Psoas muscle (tissue), 7 donors: ENCODE measurements at regions not wholly inside any gene's neighbourhood (a gene's known extent, or its start where the extent isn't known, plus 50 kb on each side); places are given as distances from the start of the nearest gene placed in this dataset.

Experiments used
- ATAC-seq, 4 donors: fragments of 200-7000 bp; cut with Tn5 transposase; one replicate each; pipeline ENCODE4 v1.9.1; 2020; ENCODE audit warnings: moderate library complexity in 3 of 4, mild to moderate bottlenecking in 2 of 4
- DNase-seq, 2 donors: peaks; one replicate each; pipeline ENCODE4 v3.0.0-alpha.2; 2020
- H3K27ac ChIP-seq: fragments of 200-600 bp; one replicate; pipeline ENCODE4 v1.8.0; 2022
- H3K27me3 ChIP-seq, 3 donors: fragments of 200-600 bp in 1 of 3; one replicate each; pipeline versions ENCODE4 v1.6.1 to v1.8.0; 2013 to 2022; ENCODE audit warnings: low read length in 2 of 3, mild to moderate bottlenecking in 2 of 3, moderate library complexity in 1 of 3; ENCODE audit not compliant: insufficient read depth in 3 of 3
- H3K36me3 ChIP-seq, 2 donors: fragments of 200-600 bp in 1 of 2; one replicate each; pipeline versions ENCODE4 v1.6.1 to v1.8.0; 2013 to 2022; ENCODE audit warnings: low read depth in 1 of 2, mild to moderate bottlenecking in 1 of 2, moderate library complexity in 1 of 2; ENCODE audit not compliant: insufficient read depth in 1 of 2
- H3K4me1 ChIP-seq: fragments of 200-600 bp; one replicate; pipeline ENCODE4 v1.8.0; 2022
- H3K4me3 ChIP-seq: fragments of 200-600 bp; one replicate; pipeline ENCODE4 v1.8.0; 2022; ENCODE audit warnings: mild to moderate bottlenecking
- H3K9me3 ChIP-seq: fragments of 200-600 bp; one replicate; pipeline ENCODE4 v1.8.0; 2022
- CTCF ChIP-seq: fragments of 200-600 bp; IDR thresholded peaks from one replicate; pipeline ENCODE4 v1.8.0; 2022; ENCODE audit warnings: antibody characterized with exemption
- WGBS, 3 donors: extraction: QIAGEN DNeasy Blood & Tissue Kit; methylation state at CpG; one replicate each; pipeline versions ENCODE4 v1.1.6 to v1.1.7; 2013; 5-methylcytosine and 5-hydroxymethylcytosine counted together
- intact Hi-C, 2 donors: fragments of 100-400 bp; cut with DNase I; formaldehyde crosslinking; loops; one replicate each; pipeline versions ENCODE4 v1.11.0 to v1.14.2; 2022
- donor health status: healthy with polysubstance abuse.
- donor health status: DM: no; HTN: no; CAD: no; lungs with moderate emphysema.
- donor health status: Bipolar disorder and iron deficiency.
- donor health status: healthy.
- donor health status: DM: yes; HTN: yes; CAD: no.
- donor health status: DM: no; HTN: no; CAD: no.
- donor health status: DM: yes; HTN: yes; CAD: no.

DNA sequence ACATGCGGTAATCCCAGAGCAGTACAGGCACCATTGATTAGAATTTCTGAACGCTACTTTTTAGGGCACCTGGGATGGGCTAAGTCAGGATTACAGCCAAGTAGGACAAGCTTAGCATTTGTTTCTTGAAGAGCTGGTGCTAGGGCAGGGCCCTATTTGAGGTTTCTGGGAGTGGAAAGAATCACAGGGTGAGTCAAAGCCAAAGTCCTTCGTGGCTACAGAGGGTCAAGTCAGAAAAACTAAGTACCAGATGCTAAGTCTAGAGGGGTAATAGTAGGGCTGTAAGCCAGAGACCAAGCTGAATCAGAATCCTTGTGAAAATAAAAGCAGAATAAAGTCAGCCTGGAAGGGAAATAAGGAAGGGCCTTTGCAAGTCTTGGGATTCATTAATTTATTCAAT, 448.6 kb downstream of the ZIC3 start:
- intact Hi-C loops = no loop called here
- H3K27me3 ChIP-seq = no peaks in the 10 kb centered on the region
- H3K36me3 ChIP-seq = no peaks in the 10 kb centered on the region
- DNase-seq = no peak
- WGBS, 3 donors = 40 to 65% (median 47%) methylated on average over 3 of the region's 3 CpGs
- ATAC-seq = no peak
- no peak overlapping the region for H3K4me3 ChIP-seq
- TF ChIP-seq CTCF = no peak
- H3K9me3 ChIP-seq = no peaks in the 10 kb centered on the region
- no peak overlapping the region for H3K27ac ChIP-seq
- H3K4me1 ChIP-seq = no peaks in the 10 kb centered on the region

GRCh38 chrX:138018145-138018799, 452.3 kb downstream of the ZIC3 start:
- Histone ChIP-seq H3K9me3 (no peaks in the 10 kb centered on the region), H3K36me3 (no peaks in the 10 kb centered on the region), H3K27ac (no peak overlapping the region), H3K4me1 (no peaks in the 10 kb centered on the region), H3K27me3 (no peaks in the 10 kb centered on the region), H3K4me3 (no peak overlapping the region)
- no peak for TF ChIP-seq CTCF
- ATAC-seq (no peak), DNase-seq (no peak)
- 14 to 33% (median 15%) methylated on average over 1 of the region's 1 CpG for WGBS, 3 donors
- intact Hi-C loops = no loop called here

DNA sequence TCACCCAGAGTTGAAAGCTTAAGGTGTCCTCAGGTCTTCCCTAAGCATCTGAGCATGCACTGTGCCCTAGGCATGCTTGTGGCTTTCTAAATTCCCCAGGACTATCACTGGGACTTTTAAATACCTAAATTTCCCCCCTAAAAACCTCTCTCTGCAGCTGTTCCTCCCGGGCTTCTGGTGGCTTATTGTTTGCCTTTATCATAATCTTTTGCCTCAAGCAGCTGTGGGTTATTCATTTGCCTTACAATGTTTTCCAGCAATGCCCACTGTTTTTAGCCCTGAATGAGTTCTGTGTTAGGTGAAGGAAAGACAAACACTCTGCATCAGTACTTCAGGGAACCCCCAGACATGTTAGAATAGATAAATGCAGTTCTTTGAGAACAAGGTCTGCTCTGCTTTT, 455.0 kb downstream of the ZIC3 start:
- no peak for TF ChIP-seq CTCF
- H3K4me3 ChIP-seq = no peak overlapping the region
- DNase-seq (no peak), ATAC-seq (no peak)
- H3K9me3 ChIP-seq = no peaks in the 10 kb centered on the region
- no peaks in the 10 kb centered on the region for H3K4me1 ChIP-seq
- no peak overlapping the region for H3K27ac ChIP-seq
- H3K36me3 ChIP-seq = no peaks in the 10 kb centered on the region
- WGBS, 3 donors = 0 to 27% (median 13%) methylated on average over 1 of the region's 1 CpG
- intact Hi-C loops = no loop called here
- H3K27me3 ChIP-seq = no peaks in the 10 kb centered on the region

GRCh38 chrX:138026211-138026610, 460.3 kb downstream of the ZIC3 start:
- H3K4me1 ChIP-seq = no peaks in the 10 kb centered on the region
- WGBS, 3 donors = 62 to 89% (median 80%) methylated on average over 1 of the region's 1 CpG
- ATAC-seq (no peak), DNase-seq (no peak)
- H3K36me3 ChIP-seq = no peaks in the 10 kb centered on the region
- intact Hi-C loops = no loop called here
- no peak overlapping the region for H3K27ac ChIP-seq
- H3K27me3 ChIP-seq = peaks cover 0 to 2% (median 0%) of the 10 kb centered on the region in 3 donors
- H3K4me3 ChIP-seq = no peak overlapping the region
- TF ChIP-seq CTCF = peak; percentile 39
- H3K9me3 ChIP-seq = no peaks in the 10 kb centered on the region

DNA sequence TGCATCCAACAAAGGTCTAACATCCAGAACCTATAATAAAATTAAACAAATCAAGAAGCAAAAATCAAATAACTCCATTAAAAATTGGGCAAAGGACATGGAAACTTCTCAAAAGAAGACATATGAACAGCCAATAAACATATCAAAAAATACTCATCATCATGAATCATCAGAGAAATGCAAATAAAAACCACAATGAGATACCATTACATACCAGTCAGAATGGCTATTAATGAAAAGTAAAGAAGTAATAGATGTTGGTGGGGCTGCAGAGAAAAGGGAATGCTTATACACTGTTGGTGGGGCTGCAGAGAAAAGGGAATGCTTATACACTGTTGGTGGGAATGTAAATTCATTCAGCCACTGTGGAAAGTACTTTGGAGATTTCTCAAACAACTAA, 465.8 kb downstream of the ZIC3 start:
- no peak for TF ChIP-seq CTCF

More for the DNA sequence above, 465.8 kb downstream of the ZIC3 start:
- Histone ChIP-seq H3K27ac (no peak overlapping the region), H3K4me1 (no peaks in the 10 kb centered on the region), H3K27me3 (peaks cover 0 to 2% (median 0%) of the 10 kb centered on the region in 3 donors), H3K36me3 (no peaks in the 10 kb centered on the region), H3K4me3 (no peak overlapping the region), H3K9me3 (no peaks in the 10 kb centered on the region)
- DNase-seq = no peak
- intact Hi-C loops = no loop called here
- ATAC-seq = no peak
